AG04449 (cell line): ENCODE measurements at regions not wholly inside any gene's neighbourhood (a gene's known extent, or its start where the extent isn't known, plus 50 kb on each side); places are given as distances from the start of the nearest gene placed in this dataset.

Experiments
- CTCF ChIA-PET: fragments of 350-600 bp; formaldehyde crosslinking; extraction: SDS; loops from one replicate; lab custom pipeline; 2021; ENCODE audit warnings: antibody characterized with exemption; lab: Yijun Ruan, JAX
- POLR2A ChIA-PET: fragments of 400-600, 350-600 bp; formaldehyde crosslinking; extraction: SDS; loops from one replicate; lab custom pipeline; 2020; ENCODE audit warnings: antibody characterized with exemption, inconsistent platforms; lab: Yijun Ruan, JAX
- DNase-seq: peaks from one replicate; pipeline ENCODE4 v3.0.0-alpha.2; 2010; ENCODE audit warnings: low read depth, low spot score
- H3K4me3 ChIP-seq: 2 replicates; pipeline ENCODE4 v1.5.1; 2011; ENCODE audit warnings: low read depth, mild to moderate bottlenecking, control low read depth, low read length
- CTCF ChIP-seq: IDR thresholded peaks from one replicate; pipeline ENCODE4 v1.5.1; 2011; ENCODE audit warnings: mild to moderate bottlenecking, moderate library complexity, low read length, control low read depth, inconsistent platforms; ENCODE audit not compliant: insufficient read depth; ENCODE audit errors: missing control alignments

GRCh38 chr13:106096661-106097092, 438.8 kb downstream of the EFNB2 start:
- TF ChIP-seq CTCF = no peak
- ChIA-PET CTCF (no interaction called here), POLR2A (no interaction called here)
- no peak overlapping the region for H3K4me3 ChIP-seq
- DNase-seq = no peak

- DNase-seq = no peak
- TF ChIP-seq CTCF = no peak
- CTCF ChIA-PET = no interaction called here
- H3K4me3 ChIP-seq = no peak overlapping the region
- POLR2A ChIA-PET = no interaction called here
Measured at GRCh38 chr13:106095919-106096318, 439.5 kb downstream of the EFNB2 start.

- ChIA-PET POLR2A (no interaction called here), CTCF (no interaction called here)
- TF ChIP-seq CTCF = no peak
- H3K4me3 ChIP-seq = no peak overlapping the region
- DNase-seq = no peak
Measured at GRCh38 chr13:106095406-106095805, 440.1 kb downstream of the EFNB2 start.

- POLR2A ChIA-PET = no interaction called here
- TF ChIP-seq CTCF = no peak
- H3K4me3 ChIP-seq = no peak overlapping the region
- CTCF ChIA-PET = interaction anchor here (1.0 kb wide), 1 partner anchor 14 kb away, joined by 3 read pairs; no protein-coding TSS in a partner anchor
- no peak for DNase-seq
Measured at GRCh38 chr13:106090001-106090400, 445.5 kb downstream of the EFNB2 start.

GRCh38 chr13:106089261-106089980, 446.0 kb downstream of the EFNB2 start:
- no peak for TF ChIP-seq CTCF
- DNase-seq = no peak
- POLR2A ChIA-PET = no interaction called here
- H3K4me3 ChIP-seq = no peak overlapping the region
- CTCF ChIA-PET = interaction anchor here (1.0 kb wide), 1 partner anchor 15 kb away, joined by 3 read pairs; no protein-coding TSS in a partner anchor

GRCh38 chr13:106088085-106088484, 447.4 kb downstream of the EFNB2 start:
- CTCF ChIA-PET = no interaction called here

More at GRCh38 chr13:106088085-106088484, 447.4 kb downstream of the EFNB2 start:
- TF ChIP-seq CTCF = no peak
- POLR2A ChIA-PET = no interaction called here
- no peak for DNase-seq
- H3K4me3 ChIP-seq = no peak overlapping the region
